ENCODE measurements at regions not wholly inside any gene's neighbourhood (a gene's known extent, or its start where the extent isn't known, plus 50 kb on each side); places are given as distances from the start of the nearest gene placed in this dataset.

DNA sequence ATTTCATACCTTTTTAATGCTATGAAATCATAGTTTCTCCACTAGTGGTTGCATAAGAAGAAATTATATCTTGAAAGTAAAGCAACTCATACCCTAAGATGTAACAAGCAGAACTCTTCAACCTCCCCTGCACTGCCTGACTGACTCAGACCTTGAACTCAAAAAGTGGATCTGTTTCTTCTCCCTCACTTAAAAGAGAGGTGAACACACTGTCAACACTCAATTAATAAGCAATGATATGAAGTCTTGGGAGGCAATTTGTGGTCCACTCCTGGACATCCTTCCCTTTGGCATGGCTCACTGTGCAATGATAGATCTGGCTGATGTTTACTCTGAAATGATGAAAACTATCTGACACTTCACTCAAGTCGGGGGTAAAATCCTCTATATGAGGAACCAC is 282.0 kb upstream of the DKK2 start:
- peak; percentile 21 to 44 for DNase-seq (ENCODE audit: low read depth in 2 of 2)

- DNase-seq (ENCODE audit: low read depth in 2 of 2), result peak; percentile 32 to 40
These were observed 281.5 kb upstream of the DKK2 start for GRCh38 chr4:107317611-107318010.

GRCh38 chr4:107315584-107315983 is 279.5 kb upstream of the DKK2 start:
- DNase-seq (ENCODE audit: low read depth in 2 of 2), result no peak

DNA sequence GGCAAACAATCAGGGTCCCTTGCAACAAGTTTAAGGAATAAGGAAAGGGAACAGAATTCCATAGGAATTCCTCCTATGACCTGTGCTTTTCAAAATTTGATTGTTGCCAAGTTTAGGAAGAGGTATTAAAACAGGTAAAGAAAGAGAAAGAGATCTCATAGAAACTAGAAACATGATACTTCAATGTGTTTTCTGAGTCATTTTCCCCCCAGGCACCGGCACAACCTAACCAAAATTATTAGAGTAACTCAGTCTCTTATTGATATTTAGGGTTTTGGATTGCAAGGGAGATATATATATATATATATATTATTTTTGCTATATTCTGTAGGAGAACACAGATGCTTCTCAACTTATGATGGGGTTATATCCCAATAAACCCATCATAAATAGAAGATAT is 278.0 kb upstream of the DKK2 start:
- no peak for DNase-seq (ENCODE audit: low read depth in 2 of 2)

DNA sequence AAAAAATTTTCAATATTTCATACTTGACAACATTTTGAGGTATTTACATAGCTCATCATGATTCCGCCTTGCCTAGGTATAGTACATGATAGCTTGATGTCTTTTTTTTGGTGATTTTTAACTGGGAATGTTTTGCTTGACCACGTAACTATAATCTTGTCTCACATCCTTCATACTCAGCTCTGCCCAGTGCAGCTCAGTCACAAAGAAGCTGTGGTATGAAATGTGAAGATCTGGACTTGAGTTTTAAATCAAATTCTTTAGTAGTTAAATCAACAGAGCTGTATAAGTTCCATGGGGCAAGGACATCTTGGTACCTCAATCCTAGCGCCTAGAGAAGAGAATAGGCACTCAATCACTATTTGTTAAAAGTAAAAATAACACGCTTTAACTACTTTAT is 276.3 kb upstream of the DKK2 start:
- DNase-seq (ENCODE audit: low read depth in 2 of 2), result no peak

GRCh38 chr4:107304699-107305286 is 268.7 kb upstream of the DKK2 start:
- no peak for DNase-seq (ENCODE audit: low read depth in 2 of 2)

DNA sequence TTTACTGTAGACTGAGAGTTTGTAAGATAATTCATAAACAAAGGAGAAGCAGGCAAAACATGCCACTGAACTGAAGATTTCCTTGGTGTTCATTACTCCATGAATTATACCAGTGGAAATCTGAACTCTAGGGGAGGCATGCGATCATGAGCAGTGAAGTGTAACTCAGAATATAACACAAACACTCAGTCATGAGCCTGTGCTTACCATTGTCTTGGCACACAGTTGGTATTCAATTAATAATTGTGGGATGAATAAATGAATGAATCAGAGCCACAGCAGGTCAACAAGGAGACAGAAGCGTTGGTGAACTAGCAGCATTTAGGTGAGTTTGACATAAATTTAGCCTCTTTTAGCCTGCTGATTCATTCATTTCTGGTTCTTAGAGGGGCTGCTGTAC is 263.5 kb upstream of the DKK2 start:
- DNase-seq (ENCODE audit: low read depth in 2 of 2), result no peak

DNA sequence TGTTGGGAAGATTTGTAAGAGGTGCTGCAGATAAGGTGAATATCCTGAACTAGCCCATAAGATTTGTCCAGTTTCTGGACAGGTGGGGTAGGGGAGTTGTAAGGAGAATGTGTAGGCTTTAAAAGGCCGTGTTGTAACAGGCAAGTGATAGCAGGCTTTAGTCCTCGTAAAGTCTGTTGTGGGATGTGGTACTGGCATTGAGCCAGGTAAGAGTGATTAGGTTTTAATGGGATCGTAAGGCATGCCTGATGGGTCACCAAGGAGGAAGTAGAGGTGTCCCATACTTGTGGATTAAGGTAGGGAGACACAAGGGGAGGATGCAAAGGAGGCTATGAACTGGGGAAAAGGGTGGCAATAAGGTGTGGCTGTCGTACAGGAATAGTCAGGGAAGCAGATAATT is 256.9 kb upstream of the DKK2 start:
- no peak for DNase-seq (ENCODE audit: low read depth in 2 of 2)

DNA sequence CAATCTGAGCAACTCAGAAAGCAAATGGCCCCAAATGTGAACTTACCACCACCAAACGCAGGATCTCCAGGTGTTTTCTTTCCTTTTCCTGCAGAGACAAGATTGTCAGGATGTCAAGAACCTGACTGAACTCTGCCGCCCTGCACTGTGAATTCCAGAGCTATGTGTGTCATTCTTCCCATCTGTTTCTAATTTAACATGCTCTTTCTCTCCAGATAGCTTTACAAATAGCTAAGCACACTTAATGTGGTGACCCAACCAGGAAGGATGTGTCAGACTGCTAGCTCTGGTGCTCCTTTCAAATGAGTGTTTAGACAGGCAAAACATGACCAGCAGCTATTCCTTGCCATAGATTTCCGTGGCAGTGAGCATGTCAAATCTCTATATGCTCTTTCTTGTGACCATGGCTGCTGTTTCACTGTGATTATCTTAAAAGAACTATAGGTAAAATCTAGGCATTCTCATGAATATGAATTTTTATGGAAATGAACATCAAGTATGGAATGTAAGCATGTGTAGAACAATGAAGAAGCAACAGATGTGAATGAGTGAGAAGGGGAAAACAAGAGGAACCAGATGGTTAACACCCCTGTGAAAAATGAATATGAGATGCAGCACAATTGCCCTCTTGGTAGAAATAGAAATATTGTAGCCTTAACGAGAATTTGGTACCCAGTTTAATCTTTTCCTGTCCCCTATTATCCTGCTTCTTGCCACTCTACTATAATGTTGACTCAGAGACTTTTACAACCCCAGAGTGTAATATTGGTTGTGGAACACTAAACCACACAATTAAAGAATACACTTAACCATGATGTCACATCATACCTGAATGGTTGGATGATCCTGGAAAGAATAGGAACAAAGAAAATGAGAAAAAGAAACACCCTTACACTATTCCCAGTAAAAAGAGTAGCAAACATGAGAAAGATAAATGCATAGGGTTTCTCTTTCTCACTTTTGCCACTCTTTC is 247.8 kb upstream of the DKK2 start:
- peak; percentile 90 to 91 for DNase-seq (ENCODE audit: low read depth in 2 of 2)

- DNase-seq (ENCODE audit: low read depth in 2 of 2), result no peak
These were observed 243.6 kb upstream of the DKK2 start for GRCh38 chr4:107279733-107280132.

- DNase-seq (ENCODE audit: low read depth in 2 of 2), result no peak
These were observed 242.8 kb upstream of the DKK2 start for GRCh38 chr4:107278791-107279483.

DNA sequence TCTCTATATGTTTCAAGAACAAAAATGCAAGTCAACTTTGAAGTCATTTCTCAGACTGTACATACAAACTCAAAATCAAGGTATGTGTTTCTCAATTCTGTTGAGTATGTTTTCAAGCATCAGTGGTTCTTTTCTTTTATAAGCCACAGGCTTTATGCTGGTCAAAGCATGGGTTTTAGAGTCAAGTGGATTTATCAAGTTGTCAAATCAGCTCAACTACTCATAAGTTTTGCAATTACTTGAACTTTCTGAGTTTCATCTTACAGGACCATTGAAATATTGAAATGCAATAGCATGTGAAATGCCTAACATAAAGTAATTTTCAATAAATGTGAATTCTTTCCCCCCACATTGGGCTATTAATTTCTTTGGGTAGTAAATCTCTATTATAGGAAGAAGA is 239.9 kb upstream of the DKK2 start:
- no peak for DNase-seq (ENCODE audit: low read depth in 2 of 2)

DNA sequence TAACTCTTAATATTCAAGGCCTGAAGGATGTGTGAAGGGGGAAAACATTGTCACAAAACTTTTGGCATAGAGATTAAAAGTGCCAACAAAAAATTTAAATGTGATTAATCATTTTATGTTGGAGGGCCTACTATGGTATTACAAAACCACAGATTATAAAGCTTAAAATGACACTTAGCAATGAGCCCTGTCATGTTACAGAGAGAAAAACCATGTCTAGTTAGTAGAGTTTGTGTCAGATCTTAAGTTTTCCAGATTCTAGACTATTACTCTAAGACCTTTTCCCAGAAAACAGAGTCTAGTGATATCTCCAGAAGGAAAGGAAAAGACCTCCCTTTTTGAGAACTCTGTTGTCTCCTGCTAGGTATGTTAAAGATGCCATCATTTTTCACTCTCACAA is 239.1 kb upstream of the DKK2 start:
- no peak for DNase-seq (ENCODE audit: low read depth in 2 of 2)

GRCh38 chr4:107270614-107271013 is 234.5 kb upstream of the DKK2 start:
- DNase-seq (ENCODE audit: low read depth in 2 of 2), result no peak

- no peak for DNase-seq (ENCODE audit: low read depth in 2 of 2)
These were observed 233.1 kb upstream of the DKK2 start for GRCh38 chr4:107269175-107269574.

GRCh38 chr4:107265859-107266258 is 229.7 kb upstream of the DKK2 start:
- no peak for DNase-seq (ENCODE audit: low read depth in 2 of 2)

DNA sequence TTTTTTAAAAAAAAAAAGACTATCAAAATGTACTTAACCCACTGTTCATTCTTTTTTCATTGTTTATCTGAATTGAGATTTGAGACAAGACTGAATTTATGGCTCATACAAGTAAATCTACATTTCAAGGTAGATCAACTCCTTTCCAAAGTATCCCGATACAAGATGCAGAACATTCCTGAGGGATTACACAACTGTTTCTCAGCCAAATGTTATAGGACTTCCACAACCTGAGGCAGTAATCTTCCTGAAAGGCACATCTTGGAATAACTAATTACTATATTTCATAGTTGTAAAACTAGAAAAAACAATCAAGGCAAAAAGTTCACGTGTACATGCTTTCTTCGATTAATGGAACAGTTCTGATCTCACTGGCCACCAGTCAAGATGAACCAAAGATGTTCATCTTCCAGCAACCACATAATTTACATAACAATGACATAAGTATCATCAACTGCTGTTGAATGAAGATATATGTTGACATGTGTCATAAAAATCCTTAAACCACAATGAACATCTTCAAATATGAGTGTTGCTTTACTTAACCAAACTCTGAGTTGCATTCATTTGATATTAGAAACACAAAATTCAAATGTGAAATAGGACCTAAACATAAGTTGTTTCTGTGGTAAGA is 225.2 kb upstream of the DKK2 start:
- DNase-seq (ENCODE audit: low read depth in 2 of 2), result no peak

GRCh38 chr4:107258359-107258758 is 222.2 kb upstream of the DKK2 start:
- peak; percentile 37 to 46 for DNase-seq (ENCODE audit: low read depth in 2 of 2)

GRCh38 chr4:107255596-107255995 is 219.5 kb upstream of the DKK2 start:
- no peak for DNase-seq (ENCODE audit: low read depth in 2 of 2)

DNA sequence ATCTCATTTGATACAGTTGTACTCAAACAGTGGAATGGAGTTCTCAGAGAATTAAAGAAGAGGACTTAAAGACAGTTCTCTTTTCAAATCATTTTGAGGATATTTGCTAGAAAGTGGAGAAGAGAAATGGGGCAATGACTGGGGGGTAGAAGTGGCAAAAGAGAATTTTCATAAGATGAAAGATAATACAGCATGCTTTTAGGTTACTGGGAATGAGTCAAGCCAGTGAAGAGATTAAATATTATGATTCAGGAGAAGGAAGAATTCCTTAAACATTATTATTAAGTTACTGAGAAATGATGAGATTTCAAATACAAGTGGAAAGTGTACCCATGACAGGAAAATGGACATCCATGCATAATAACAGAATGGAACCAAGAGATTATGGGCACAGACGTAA is 219.0 kb upstream of the DKK2 start:
- no peak for DNase-seq (ENCODE audit: low read depth in 2 of 2)

GRCh38 chr4:107253579-107254068 is 217.5 kb upstream of the DKK2 start:
- DNase-seq (ENCODE audit: low read depth in 2 of 2), result no peak

DNA sequence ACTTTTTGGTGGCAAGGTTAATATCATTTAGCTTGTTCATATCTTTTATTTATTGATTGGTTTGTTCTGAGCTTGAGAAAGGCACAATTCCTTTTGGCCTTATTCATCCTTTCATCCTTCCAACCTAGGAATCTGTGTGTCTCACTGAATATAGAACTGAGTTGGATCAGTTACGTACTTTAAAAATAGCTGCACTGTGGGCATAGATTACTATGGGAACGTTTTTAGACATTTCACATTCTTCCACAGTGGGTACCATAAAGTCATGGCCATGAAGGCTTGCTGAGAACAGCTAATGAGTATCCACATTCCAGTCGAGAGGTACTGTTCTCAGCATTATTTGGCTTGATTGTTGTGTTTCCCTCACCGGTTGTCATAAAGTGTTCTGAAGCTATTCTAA is 217.0 kb upstream of the DKK2 start:
- no peak for DNase-seq (ENCODE audit: low read depth in 2 of 2)

Data from fibroblast of skin of left biceps (primary cell).